HG03135 (cell line): ENCODE measurements at regions not wholly inside any gene's neighbourhood (a gene's known extent, or its start where the extent isn't known, plus 50 kb on each side); places are given as distances from the start of the nearest gene placed in this dataset.
"Not testable (repeated sequence)": the region's sequence is repeated elsewhere in the genome, so short reads cannot be mapped to it uniquely, and the experiment has no call there.

Source experiments
- ATAC-seq: cut with Tn5 transposase; IDR thresholded peaks from one replicate; pipeline ENCODE4 v1.9.1; 2021; ENCODE audit warnings: mild to moderate bottlenecking, moderate library complexity; ENCODE audit not compliant: unreplicated experiment

DNA sequence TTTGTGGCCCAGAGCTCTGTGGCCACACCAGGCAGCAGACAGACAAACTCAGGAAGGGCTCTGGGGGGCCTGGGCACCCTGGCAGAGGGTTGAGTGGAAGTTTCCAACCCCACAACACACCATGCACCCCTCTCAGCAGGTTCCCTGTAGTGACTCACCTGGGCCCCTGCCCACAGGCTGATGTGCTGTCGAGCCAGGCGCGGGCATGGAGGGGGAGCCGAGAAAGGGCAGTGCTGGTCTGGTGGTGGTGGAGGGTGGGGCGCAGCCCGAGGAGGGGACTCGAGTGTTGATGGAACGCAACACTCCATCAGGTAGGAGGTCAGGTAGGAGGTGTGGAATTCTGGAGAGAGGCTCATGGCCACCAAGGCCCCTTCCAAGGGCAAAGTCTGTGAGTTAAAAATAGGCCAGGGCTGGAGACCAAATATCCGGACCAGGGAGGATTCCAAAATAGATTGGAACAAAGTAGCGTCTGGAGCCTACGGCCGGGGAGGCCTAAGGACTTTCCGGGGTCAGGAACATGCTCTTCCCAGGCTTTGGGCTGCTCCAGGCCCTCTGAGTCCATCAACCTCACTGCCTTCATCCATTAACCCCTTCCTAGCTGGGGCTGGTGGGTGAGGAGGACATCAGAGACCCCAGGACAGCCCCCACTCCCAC, 191.5 kb upstream of the AJAP1 start:
- no peak for ATAC-seq

DNA sequence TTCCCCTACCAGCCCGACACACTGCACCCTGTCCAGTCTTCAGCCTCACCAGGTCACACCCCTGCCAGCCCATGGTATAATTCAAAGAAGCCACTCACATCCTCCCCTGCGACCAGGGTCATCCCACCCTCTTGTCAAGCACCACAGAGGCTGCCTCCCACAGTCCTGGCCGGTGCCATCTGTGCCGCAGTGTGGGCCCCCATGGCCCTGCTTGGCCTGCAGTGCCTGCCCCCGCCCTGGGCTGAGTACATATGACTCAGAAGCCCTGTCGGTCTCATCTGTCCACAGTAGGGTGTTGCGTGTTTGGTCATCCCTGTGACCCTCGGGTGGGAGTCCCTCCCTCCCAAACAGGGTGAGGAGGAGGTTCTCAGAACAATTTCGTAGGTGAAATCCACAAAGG, 190.8 kb upstream of the AJAP1 start:
- ATAC-seq, result no peak

- ATAC-seq, result no peak
Measured at GRCh38 chr1:4464478-4464877, 189.9 kb upstream of the AJAP1 start.

- no peak for ATAC-seq
Measured at GRCh38 chr1:4467241-4467640, 187.2 kb upstream of the AJAP1 start.

GRCh38 chr1:4468386-4468785, 186.0 kb upstream of the AJAP1 start:
- no peak for ATAC-seq

DNA sequence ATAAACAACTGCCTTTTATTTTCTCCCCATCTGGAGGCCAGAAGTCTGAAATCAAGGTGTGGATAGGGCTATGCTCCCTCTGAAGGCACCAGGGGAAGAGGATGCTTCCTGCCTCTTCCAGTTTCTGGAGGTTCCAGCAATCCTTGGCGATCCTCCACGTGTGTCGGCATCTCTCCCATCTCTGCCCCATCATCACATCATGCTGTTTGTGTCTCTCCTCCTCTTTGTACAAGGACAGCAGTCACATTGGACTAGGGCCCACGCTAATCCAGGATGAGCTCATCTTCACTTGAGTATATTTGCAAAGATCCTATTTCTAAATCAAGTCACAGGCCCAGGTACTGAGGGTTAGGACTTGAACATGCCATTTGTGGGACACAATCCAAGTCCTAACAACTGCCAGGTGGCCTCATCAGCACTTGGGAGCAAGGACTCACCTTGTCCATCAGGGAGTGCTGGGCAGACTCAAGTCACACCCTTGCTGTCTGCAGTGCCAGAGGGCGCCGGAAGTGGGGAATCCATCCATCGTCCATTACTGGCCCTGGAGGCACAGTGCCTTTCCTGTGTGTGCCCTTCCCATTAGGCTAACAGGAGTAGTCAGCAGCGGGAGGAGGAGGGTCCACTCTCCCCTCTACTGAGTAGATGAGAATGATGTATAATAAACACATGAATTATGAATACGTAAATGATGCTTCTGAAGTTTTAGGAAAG, 185.4 kb upstream of the AJAP1 start:
- no peak for ATAC-seq

GRCh38 chr1:4476394-4476793, 178.0 kb upstream of the AJAP1 start:
- no peak for ATAC-seq

DNA sequence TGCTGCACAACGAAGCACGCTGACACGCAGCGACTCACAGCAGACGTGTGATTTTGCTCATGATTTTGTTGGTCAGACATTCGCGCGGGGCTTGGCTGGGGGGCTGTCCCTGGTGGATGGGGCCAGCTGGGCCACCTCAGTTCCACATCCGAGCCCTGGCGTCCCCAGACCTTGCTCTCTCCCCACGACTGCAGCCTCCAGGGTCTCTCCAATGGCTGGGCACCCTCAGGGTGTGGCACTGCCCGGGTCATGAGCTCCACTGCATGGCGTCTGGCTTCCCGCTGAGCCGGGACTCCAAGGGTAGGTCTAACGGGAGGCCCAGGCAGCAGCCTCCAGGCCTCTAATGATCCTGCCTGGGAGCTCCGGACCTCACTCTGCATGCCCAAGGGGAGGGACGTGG, 173.0 kb upstream of the AJAP1 start:
- no peak for ATAC-seq

DNA sequence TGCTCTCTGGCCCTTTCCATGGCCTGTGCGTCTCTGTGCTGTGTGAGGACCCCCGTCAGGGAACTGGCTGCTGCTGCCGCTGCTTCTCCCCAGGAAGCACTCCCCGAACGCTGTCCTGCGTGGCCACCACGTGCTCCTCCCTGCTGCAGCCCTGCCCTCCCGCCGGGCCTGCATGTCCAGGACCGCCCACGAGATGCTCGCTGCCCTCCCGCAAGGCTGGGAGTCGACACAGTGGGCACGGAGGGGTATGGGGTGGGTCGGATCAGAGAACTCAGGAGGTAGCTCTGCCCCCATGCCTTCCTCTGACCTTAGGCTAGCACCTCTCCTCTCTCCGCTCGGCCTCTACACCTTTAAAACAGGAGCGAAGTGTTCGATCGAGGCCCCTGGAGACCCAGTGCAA, 171.9 kb upstream of the AJAP1 start:
- no peak for ATAC-seq

- ATAC-seq, result no peak
Measured at GRCh38 chr1:4483021-4483625, 171.3 kb upstream of the AJAP1 start.

- ATAC-seq, result no peak
Measured at GRCh38 chr1:4485398-4485797, 169.0 kb upstream of the AJAP1 start.

DNA sequence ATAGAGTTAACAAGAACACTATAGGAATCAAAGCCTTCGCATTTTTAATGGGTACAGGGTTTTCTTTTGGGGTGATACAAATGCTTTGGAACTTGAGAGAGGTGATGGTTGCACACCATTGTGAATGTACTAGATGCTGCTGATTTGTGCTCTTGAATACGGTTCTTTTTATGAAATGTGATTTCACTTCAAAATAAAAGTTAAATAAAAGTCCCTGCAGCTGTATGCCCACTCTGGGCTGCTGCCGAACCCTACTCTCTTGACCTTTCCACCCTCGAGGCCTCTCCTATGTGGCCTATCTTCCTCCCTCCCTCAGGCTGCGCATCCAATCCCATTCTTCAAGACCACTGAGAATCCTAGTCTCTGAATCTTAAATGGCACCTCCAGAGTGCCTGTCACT, 168.5 kb upstream of the AJAP1 start:
- ATAC-seq, result no peak

DNA sequence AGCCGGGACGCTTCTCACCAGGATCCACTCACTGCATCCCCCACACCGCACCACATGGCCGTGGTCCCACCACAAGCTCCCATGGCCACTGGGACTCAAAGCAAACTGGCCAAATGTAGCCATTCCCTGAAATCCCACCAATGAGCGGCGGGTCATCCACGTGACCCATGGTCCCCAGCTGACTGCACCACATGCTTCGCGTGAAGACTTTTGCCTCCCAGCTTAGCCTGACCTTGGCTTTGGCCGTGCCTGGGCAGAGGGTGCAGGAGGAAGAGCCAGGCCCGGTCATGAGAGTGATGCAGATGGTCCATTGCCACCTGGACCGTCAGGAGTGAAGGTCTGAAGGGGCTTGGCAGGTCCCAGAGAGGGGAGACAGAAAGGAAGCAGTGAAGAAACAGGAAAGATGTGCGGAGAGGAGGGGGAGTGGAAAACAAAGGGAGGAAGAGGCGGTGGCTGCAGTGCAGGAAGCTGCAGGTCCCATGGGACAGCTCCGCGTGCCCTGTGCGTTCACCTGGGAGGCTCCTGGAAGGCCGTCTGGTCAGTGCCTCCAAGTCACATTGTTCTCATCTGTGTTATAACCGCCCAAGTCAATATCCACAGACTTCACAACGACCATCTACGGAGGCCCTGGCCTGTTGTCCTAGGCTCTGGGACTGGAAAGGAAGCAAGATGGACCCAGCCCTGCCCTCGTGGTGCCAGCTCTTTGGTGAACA, 167.8 kb upstream of the AJAP1 start:
- ATAC-seq, result no peak

DNA sequence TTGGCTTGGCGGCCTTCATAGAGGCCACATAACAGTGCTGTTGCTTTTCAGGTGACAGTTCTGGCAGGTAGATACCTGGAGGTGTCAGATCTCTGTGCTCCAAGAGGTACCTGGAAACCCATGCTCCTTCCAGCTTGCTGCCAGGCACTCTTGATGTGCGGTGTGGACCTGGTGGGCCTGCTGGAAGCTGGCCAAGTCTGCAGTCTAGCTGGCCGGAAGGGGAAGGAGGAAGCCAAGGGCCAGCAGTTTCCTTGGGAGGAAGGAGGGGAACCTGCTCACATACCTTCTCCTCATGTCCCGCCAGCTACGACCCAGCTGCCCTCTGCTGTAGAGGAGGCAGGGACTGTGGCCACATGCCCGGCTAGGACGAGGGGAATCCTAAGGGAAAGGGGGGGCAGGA, 166.4 kb upstream of the AJAP1 start:
- ATAC-seq, result no peak

- ATAC-seq, result no peak
Measured at GRCh38 chr1:4489486-4489885, 164.9 kb upstream of the AJAP1 start.

GRCh38 chr1:4489992-4490391, 164.4 kb upstream of the AJAP1 start:
- not testable (repeated sequence) for ATAC-seq

- no peak for ATAC-seq
Measured at GRCh38 chr1:4494027-4494426, 160.4 kb upstream of the AJAP1 start.

- ATAC-seq, result no peak
Measured at GRCh38 chr1:4494558-4494957, 159.9 kb upstream of the AJAP1 start.

DNA sequence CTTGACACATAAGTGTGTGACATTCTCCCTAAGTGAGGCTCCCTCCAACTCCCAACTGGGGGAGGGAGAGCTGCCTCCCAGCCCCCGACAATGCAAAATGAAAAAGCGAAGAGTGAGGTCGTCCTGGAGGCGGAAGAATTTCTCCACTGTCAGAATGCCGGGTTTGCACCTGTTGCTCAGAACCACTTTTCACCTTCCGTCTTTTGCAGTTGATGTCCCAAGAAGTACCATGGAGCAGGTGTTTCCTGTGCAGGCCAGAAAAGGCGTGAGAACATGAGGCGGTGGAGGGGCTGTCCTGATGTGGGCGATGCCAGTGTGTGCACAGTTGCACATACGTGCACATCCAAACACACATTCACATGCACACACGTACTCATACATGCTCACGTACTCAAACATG, 158.6 kb upstream of the AJAP1 start:
- no peak for ATAC-seq

GRCh38 chr1:4500441-4500840, 154.0 kb upstream of the AJAP1 start:
- ATAC-seq, result no peak

- ATAC-seq, result no peak
Measured at GRCh38 chr1:4506591-4506990, 147.8 kb upstream of the AJAP1 start.

GRCh38 chr1:4509206-4509605, 145.2 kb upstream of the AJAP1 start:
- ATAC-seq, result no peak
